ENCODE measurements at regions not wholly inside any gene's neighbourhood (a gene's known extent, or its start where the extent isn't known, plus 50 kb on each side); places are given as distances from the start of the nearest gene placed in this dataset.

GRCh38 chr5:174409971-174410370 lies 314.4 kb upstream of the MSX2 start:
- DNase-seq (ENCODE audit: low read depth in 2 of 2): no peak

- DNase-seq (ENCODE audit: low read depth in 2 of 2): no peak
Observed at GRCh38 chr5:174410716-174411478, 313.5 kb upstream of the MSX2 start.

- DNase-seq (ENCODE audit: low read depth in 2 of 2): no peak
Observed at GRCh38 chr5:174411479-174411819, 312.9 kb upstream of the MSX2 start.

- no peak for DNase-seq (ENCODE audit: low read depth in 2 of 2)
Observed at GRCh38 chr5:174412374-174412773, 312.0 kb upstream of the MSX2 start.

GRCh38 chr5:174412941-174413340 lies 311.4 kb upstream of the MSX2 start:
- no peak for DNase-seq (ENCODE audit: low read depth in 2 of 2)

- DNase-seq (ENCODE audit: low read depth in 2 of 2): no peak
Observed at GRCh38 chr5:174413567-174414314, 310.6 kb upstream of the MSX2 start.

GRCh38 chr5:174414315-174414710 lies 310.1 kb upstream of the MSX2 start:
- DNase-seq (ENCODE audit: low read depth in 2 of 2): no peak

GRCh38 chr5:174418809-174419539 lies 305.4 kb upstream of the MSX2 start:
- DNase-seq (ENCODE audit: low read depth in 2 of 2): no peak

GRCh38 chr5:174419540-174420132 lies 304.7 kb upstream of the MSX2 start:
- peak; percentile 55 to 69 for DNase-seq (ENCODE audit: low read depth in 2 of 2)

GRCh38 chr5:174420651-174421407 lies 303.6 kb upstream of the MSX2 start:
- no peak for DNase-seq (ENCODE audit: low read depth in 2 of 2)

GRCh38 chr5:174421408-174421805 lies 303.0 kb upstream of the MSX2 start:
- no peak for DNase-seq (ENCODE audit: low read depth in 2 of 2)

- no peak for DNase-seq (ENCODE audit: low read depth in 2 of 2)
Observed at GRCh38 chr5:174423558-174423957, 300.8 kb upstream of the MSX2 start.

- DNase-seq (ENCODE audit: low read depth in 2 of 2): no peak
Observed at GRCh38 chr5:174424219-174425053, 299.9 kb upstream of the MSX2 start.

- no peak for DNase-seq (ENCODE audit: low read depth in 2 of 2)
Observed at GRCh38 chr5:174425271-174425963, 299.0 kb upstream of the MSX2 start.

- no peak for DNase-seq (ENCODE audit: low read depth in 2 of 2)
Observed at GRCh38 chr5:174425964-174426290, 298.5 kb upstream of the MSX2 start.

- no peak for DNase-seq (ENCODE audit: low read depth in 2 of 2)
Observed at GRCh38 chr5:174426388-174426787, 298.0 kb upstream of the MSX2 start.

- DNase-seq (ENCODE audit: low read depth in 2 of 2): no peak
Observed at GRCh38 chr5:174426851-174427250, 297.5 kb upstream of the MSX2 start.

GRCh38 chr5:174427304-174427703 lies 297.1 kb upstream of the MSX2 start:
- DNase-seq (ENCODE audit: low read depth in 2 of 2): no peak

- no peak for DNase-seq (ENCODE audit: low read depth in 2 of 2)
Observed at GRCh38 chr5:174428895-174429294, 295.5 kb upstream of the MSX2 start.

- no peak for DNase-seq (ENCODE audit: low read depth in 2 of 2)
Observed at GRCh38 chr5:174430940-174431339, 293.4 kb upstream of the MSX2 start.
